Psoas muscle (tissue), 7 donors: ENCODE measurements at regions not wholly inside any gene's neighbourhood (a gene's known extent, or its start where the extent isn't known, plus 50 kb on each side); places are given as distances from the start of the nearest gene placed in this dataset.

Experiments used
- ATAC-seq, 4 donors: fragments of 200-7000 bp; cut with Tn5 transposase; one replicate each; pipeline ENCODE4 v1.9.1; 2020; ENCODE audit warnings: moderate library complexity in 3 of 4, mild to moderate bottlenecking in 2 of 4
- DNase-seq, 2 donors: peaks; one replicate each; pipeline ENCODE4 v3.0.0-alpha.2; 2020
- H3K27ac ChIP-seq: fragments of 200-600 bp; one replicate; pipeline ENCODE4 v1.8.0; 2022
- H3K27me3 ChIP-seq, 3 donors: fragments of 200-600 bp in 1 of 3; one replicate each; pipeline versions ENCODE4 v1.6.1 to v1.8.0; 2013 to 2022; ENCODE audit warnings: low read length in 2 of 3, mild to moderate bottlenecking in 2 of 3, moderate library complexity in 1 of 3; ENCODE audit not compliant: insufficient read depth in 3 of 3
- H3K36me3 ChIP-seq, 2 donors: fragments of 200-600 bp in 1 of 2; one replicate each; pipeline versions ENCODE4 v1.6.1 to v1.8.0; 2013 to 2022; ENCODE audit warnings: low read depth in 1 of 2, mild to moderate bottlenecking in 1 of 2, moderate library complexity in 1 of 2; ENCODE audit not compliant: insufficient read depth in 1 of 2
- H3K4me1 ChIP-seq: fragments of 200-600 bp; one replicate; pipeline ENCODE4 v1.8.0; 2022
- H3K4me3 ChIP-seq: fragments of 200-600 bp; one replicate; pipeline ENCODE4 v1.8.0; 2022; ENCODE audit warnings: mild to moderate bottlenecking
- H3K9me3 ChIP-seq: fragments of 200-600 bp; one replicate; pipeline ENCODE4 v1.8.0; 2022
- CTCF ChIP-seq: fragments of 200-600 bp; IDR thresholded peaks from one replicate; pipeline ENCODE4 v1.8.0; 2022; ENCODE audit warnings: antibody characterized with exemption
- WGBS, 3 donors: extraction: QIAGEN DNeasy Blood & Tissue Kit; methylation state at CpG; one replicate each; pipeline versions ENCODE4 v1.1.6 to v1.1.7; 2013; 5-methylcytosine and 5-hydroxymethylcytosine counted together
- intact Hi-C, 2 donors: fragments of 100-400 bp; cut with DNase I; formaldehyde crosslinking; loops; one replicate each; pipeline versions ENCODE4 v1.11.0 to v1.14.2; 2022
- donor health status: healthy with polysubstance abuse.
- donor health status: DM: no; HTN: no; CAD: no; lungs with moderate emphysema.
- donor health status: Bipolar disorder and iron deficiency.
- donor health status: healthy.
- donor health status: DM: yes; HTN: yes; CAD: no.
- donor health status: DM: no; HTN: no; CAD: no.
- donor health status: DM: yes; HTN: yes; CAD: no.

GRCh38 chr15:66905185-66905584 lies 160.2 kb upstream of the SMAD3 start:
- ATAC-seq (no peak), DNase-seq (no peak)
- intact Hi-C loops = no loop called here
- no peaks in the 10 kb centered on the region for H3K27me3 ChIP-seq
- no peaks in the 10 kb centered on the region for H3K36me3 ChIP-seq
- no peak overlapping the region for H3K4me3 ChIP-seq
- no peaks in the 10 kb centered on the region for H3K4me1 ChIP-seq
- 97 to 98% (median 98%) methylated on average over 2 of the region's 2 CpGs for WGBS, 3 donors
- H3K9me3 ChIP-seq = no peaks in the 10 kb centered on the region
- TF ChIP-seq CTCF = no peak
- no peak overlapping the region for H3K27ac ChIP-seq

GRCh38 chr15:66905954-66906353 lies 159.4 kb upstream of the SMAD3 start:
- Histone ChIP-seq H3K27me3 (no peaks in the 10 kb centered on the region), H3K27ac (no peak overlapping the region), H3K9me3 (no peaks in the 10 kb centered on the region), H3K4me3 (no peak overlapping the region), H3K36me3 (no peaks in the 10 kb centered on the region), H3K4me1 (no peaks in the 10 kb centered on the region)
- TF ChIP-seq CTCF = no peak
- DNase-seq (no peak), ATAC-seq (no peak)
- intact Hi-C loops = no loop called here
- WGBS, 3 donors = 96 to 100% (median 98%) methylated on average over 2 of the region's 2 CpGs

GRCh38 chr15:66906668-66907614 lies 158.5 kb upstream of the SMAD3 start:
- no peak for ATAC-seq

GRCh38 chr15:66907826-66908743 lies 157.3 kb upstream of the SMAD3 start:
- Histone ChIP-seq H3K9me3 (no peaks in the 10 kb centered on the region), H3K27ac (peak overlapping the region; percentile 23), H3K4me3 (no peak overlapping the region), H3K36me3 (no peaks in the 10 kb centered on the region), H3K4me1 (no peaks in the 10 kb centered on the region), H3K27me3 (no peaks in the 10 kb centered on the region)
- intact Hi-C loops = no loop called here
- 44 to 59% (median 49%) methylated on average over 9 of the region's 9 CpGs for WGBS, 3 donors
- no peak for TF ChIP-seq CTCF
- ATAC-seq (peak in 3 of 4 donors; percentile 45 to 52 (median 51)), DNase-seq (peak; percentile 36 to 64)

More at GRCh38 chr15:66906668-66907614, 158.5 kb upstream of the SMAD3 start:
- no peak for TF ChIP-seq CTCF
- H3K27ac ChIP-seq = no peak overlapping the region
- intact Hi-C loops = no loop called here
- no peak overlapping the region for H3K4me3 ChIP-seq
- DNase-seq = no peak
- H3K36me3 ChIP-seq = no peaks in the 10 kb centered on the region
- no peaks in the 10 kb centered on the region for H3K4me1 ChIP-seq
- WGBS, 3 donors = 91 to 93% (median 91%) methylated on average over 18 of the region's 18 CpGs
- no peaks in the 10 kb centered on the region for H3K9me3 ChIP-seq
- H3K27me3 ChIP-seq = no peaks in the 10 kb centered on the region
